Esophagus squamous epithelium (tissue), 5 donors: ENCODE measurements at regions not wholly inside any gene's neighbourhood (a gene's known extent, or its start where the extent isn't known, plus 50 kb on each side); places are given as distances from the start of the nearest gene placed in this dataset.

Experiments used
- DNase-seq: peaks from one replicate; lab custom pipeline; 2025; lab: John Stamatoyannopoulos, UW
- H3K27ac ChIP-seq, 4 donors: fragments of 200-600 bp; sonication (generic); one replicate each; pipeline ENCODE4 v1.5.1; 2016 to 2019; ENCODE audit warnings: mild to moderate bottlenecking in 1 of 4
- H3K27me3 ChIP-seq, 4 donors: fragments of 200-600 bp; sonication (generic); 1 replicate in 3 of 4; 2 replicates in 1 of 4; pipeline versions ENCODE4 v1.5.1 to v1.6.0; 2017 to 2021; ENCODE audit warnings: antibody characterized with exemption in 1 of 4
- H3K36me3 ChIP-seq, 3 donors: fragments of 200-600 bp; sonication (generic); one replicate each; pipeline ENCODE4 v1.5.1; 2016 to 2019
- H3K4me1 ChIP-seq, 3 donors: fragments of 200-600 bp; sonication (generic); one replicate each; pipeline ENCODE4 v1.5.1; 2017 to 2019
- H3K4me3 ChIP-seq, 4 donors: fragments of 200-600 bp; sonication (generic); 1 replicate in 3 of 4; 2 replicates in 1 of 4; pipeline ENCODE4 v1.5.1; 2016 to 2019; ENCODE audit warnings: mild to moderate bottlenecking in 2 of 4, moderate library complexity in 1 of 4
- H3K9me3 ChIP-seq, 3 donors: fragments of 200-600 bp; sonication (generic); one replicate each; pipeline ENCODE4 v1.5.1; 2016 to 2019
- POLR2A ChIP-seq, 4 donors: fragments of 450-650 bp; IDR thresholded peaks; one replicate each; pipeline ENCODE4 v1.6.1; 2017; ENCODE audit warnings: antibody characterized with exemption in 4 of 4, mild to moderate bottlenecking in 4 of 4, moderate library complexity in 3 of 4
- WGBS, 2 donors: methylation state at CpG; one replicate each; pipeline ENCODE4 v1.1.5; 2018; 5-methylcytosine and 5-hydroxymethylcytosine counted together
- intact Hi-C: fragments of 100-400 bp; cut with DNase I; formaldehyde crosslinking; loops from one replicate; pipeline ENCODE4 v1.15.0; 2022
- TF ChIP-seq, protein P1 (sequence below), 6 experiments: fragments of 450-650 bp in 4 of 6; fragments of 200-600 bp in 2 of 6; sonication (generic) in 2 of 6; IDR thresholded peaks; one replicate each; pipeline ENCODE4 v1.5.1; 2016 to 2019; ENCODE audit warnings: antibody characterized with exemption in 6 of 6, mild to moderate bottlenecking in 4 of 6, moderate library complexity in 4 of 6
- donor health status: DM: yes; HTN: yes; CAD: no.

DNA sequence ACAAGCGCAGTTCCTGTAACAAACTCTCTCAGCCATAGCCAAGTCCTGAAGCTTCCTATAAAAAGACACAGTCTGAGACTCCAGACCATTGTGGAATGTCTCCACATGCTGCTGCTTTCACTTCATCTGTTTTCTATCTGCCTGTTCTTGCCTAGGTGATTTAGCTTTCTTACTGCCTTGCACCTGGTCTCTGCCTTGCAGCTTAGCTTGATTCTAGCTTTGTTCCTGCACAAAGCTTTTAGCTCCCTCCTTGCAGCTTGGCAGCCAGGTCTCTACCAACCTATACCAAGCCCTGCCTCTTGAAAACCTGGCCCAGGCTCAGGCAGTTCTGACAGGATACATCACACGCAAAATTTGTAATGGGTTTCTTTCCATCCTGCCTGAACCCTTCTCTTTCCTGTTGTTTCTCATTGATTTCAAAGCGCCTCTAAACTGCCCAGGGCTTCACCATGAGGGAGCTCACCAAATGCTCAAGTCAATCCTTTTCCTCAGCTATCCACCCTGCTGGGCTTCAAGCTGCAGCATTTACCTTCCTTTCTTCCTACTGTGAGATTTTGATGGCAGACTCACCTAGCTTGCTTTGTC lies 941.3 kb upstream of the NXPH2 start:
- no peaks in the 10 kb centered on the region for H3K4me1 ChIP-seq
- 26 to 34% methylated on average over 3 of the region's 3 CpGs for WGBS, 2 donors
- intact Hi-C loops, result no loop called here
- no peak overlapping the region for H3K4me3 ChIP-seq
- H3K36me3 ChIP-seq, result no peaks in the 10 kb centered on the region
- no peaks in the 10 kb centered on the region for H3K27me3 ChIP-seq
- no peak for DNase-seq
- H3K9me3 ChIP-seq, result no peaks in the 10 kb centered on the region
- TF ChIP-seq, protein P1, sequence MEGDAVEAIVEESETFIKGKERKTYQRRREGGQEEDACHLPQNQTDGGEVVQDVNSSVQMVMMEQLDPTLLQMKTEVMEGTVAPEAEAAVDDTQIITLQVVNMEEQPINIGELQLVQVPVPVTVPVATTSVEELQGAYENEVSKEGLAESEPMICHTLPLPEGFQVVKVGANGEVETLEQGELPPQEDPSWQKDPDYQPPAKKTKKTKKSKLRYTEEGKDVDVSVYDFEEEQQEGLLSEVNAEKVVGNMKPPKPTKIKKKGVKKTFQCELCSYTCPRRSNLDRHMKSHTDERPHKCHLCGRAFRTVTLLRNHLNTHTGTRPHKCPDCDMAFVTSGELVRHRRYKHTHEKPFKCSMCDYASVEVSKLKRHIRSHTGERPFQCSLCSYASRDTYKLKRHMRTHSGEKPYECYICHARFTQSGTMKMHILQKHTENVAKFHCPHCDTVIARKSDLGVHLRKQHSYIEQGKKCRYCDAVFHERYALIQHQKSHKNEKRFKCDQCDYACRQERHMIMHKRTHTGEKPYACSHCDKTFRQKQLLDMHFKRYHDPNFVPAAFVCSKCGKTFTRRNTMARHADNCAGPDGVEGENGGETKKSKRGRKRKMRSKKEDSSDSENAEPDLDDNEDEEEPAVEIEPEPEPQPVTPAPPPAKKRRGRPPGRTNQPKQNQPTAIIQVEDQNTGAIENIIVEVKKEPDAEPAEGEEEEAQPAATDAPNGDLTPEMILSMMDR (IDR thresholded peaks at IDR 0.05), result no peak
- no peak for TF ChIP-seq POLR2A (IDR thresholded peaks at IDR 0.05)
- no peak overlapping the region for H3K27ac ChIP-seq

DNA sequence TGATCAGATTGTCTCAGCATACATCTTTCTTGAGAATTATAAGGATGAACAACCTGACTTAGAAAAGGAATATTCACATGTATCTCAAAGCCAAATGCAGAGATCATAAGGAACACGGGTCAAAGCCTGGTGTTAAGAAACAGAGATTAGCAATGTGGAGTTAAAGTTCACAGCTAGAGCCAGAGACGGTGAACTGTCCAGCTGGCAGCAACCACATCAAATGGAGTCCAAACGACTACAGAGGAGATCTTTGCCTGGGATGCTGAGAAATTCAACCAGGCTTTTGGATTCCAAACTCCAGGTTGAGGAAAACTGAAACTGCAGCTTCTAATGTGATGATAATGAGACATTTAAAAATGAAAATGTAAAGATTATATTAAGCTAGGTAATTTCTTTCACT lies 939.9 kb upstream of the NXPH2 start:
- Histone ChIP-seq H3K4me3 (no peak overlapping the region), H3K4me1 (no peaks in the 10 kb centered on the region), H3K9me3 (no peaks in the 10 kb centered on the region), H3K36me3 (no peaks in the 10 kb centered on the region), H3K27ac (no peak overlapping the region), H3K27me3 (no peaks in the 10 kb centered on the region)
- TF ChIP-seq, protein P1 (IDR thresholded peaks at IDR 0.05), result no peak
- no peak for TF ChIP-seq POLR2A (IDR thresholded peaks at IDR 0.05)
- DNase-seq, result no peak
- intact Hi-C loops, result no loop called here
- 22 to 30% methylated on average over 3 of the region's 3 CpGs for WGBS, 2 donors

DNA sequence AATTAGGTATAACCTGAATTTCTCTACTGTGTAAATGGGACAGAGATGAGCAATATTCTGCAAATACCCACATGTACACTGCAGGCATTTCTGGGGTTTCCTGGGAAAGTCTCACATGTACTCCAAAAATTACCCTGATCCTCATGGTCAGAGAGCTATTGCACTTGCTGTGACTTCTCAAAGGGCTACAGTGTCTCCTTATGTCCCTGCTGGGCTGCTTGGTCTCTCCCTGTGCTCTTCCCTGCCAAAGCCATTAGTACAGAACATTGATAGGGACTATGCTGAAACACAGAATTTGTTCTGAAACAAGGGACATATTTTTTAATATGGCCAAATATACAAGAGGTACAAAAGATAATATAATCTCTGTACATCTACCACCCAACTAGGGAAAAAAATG lies 924.4 kb upstream of the NXPH2 start:
- DNase-seq, result no peak
- Histone ChIP-seq H3K27ac (no peak overlapping the region), H3K9me3 (no peaks in the 10 kb centered on the region), H3K4me1 (no peaks in the 10 kb centered on the region), H3K36me3 (no peaks in the 10 kb centered on the region), H3K27me3 (no peaks in the 10 kb centered on the region), H3K4me3 (no peak overlapping the region)
- TF ChIP-seq, protein P1 (IDR thresholded peaks at IDR 0.05), result no peak
- TF ChIP-seq POLR2A (IDR thresholded peaks at IDR 0.05), result no peak
- intact Hi-C loops, result no loop called here

DNA sequence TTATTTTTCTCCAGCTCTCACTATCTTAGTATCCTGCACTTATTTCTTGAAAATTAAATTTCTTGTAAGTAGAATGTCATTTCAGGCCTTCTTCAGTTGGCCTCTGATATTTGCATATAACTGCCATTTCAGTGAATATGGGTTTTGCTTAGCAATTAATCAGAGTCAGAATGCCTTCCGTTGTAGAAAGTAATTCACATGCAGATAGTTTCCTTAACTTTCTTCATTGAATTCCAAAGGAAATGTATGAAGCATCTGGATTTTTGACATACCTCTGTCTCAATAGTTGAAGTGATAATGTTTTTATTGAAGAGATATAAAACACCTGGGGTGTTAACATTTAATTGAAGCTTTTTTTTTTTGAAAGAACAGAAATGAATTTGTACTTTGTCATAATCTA lies 914.1 kb upstream of the NXPH2 start:
- Histone ChIP-seq H3K9me3 (no peaks in the 10 kb centered on the region), H3K4me3 (no peak overlapping the region), H3K4me1 (no peaks in the 10 kb centered on the region), H3K27me3 (no peaks in the 10 kb centered on the region), H3K27ac (no peak overlapping the region), H3K36me3 (no peaks in the 10 kb centered on the region)
- WGBS, 2 donors, result 36 to 50% methylated on average over 1 of the region's 1 CpG
- no peak for DNase-seq
- intact Hi-C loops, result no loop called here
- TF ChIP-seq POLR2A (IDR thresholded peaks at IDR 0.05), result no peak
- TF ChIP-seq, protein P1 (IDR thresholded peaks at IDR 0.05), result no peak

DNA sequence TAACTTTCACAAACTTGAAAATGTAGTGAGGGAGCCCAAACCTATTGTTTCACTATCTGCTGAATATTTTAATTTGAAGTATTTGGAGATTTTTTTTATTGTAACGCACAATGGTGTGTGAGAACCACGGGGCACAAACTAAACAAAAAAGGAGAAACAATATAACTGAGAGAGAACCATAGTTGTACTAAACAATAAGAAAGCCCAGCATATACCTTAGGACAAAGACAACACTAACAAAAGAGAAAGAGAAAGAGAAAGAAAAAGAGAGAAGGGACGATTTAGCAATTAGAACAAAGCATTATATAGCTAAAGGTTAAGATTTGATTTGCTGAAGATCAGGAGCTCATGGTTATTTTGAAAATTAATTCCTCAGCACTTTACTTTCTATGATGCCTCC lies 906.0 kb upstream of the NXPH2 start:
- no peak for DNase-seq
- H3K9me3 ChIP-seq, result no peaks in the 10 kb centered on the region
- WGBS, 2 donors, result 51 to 54% methylated on average over 3 of the region's 3 CpGs

More for the DNA sequence above, 906.0 kb upstream of the NXPH2 start:
- Histone ChIP-seq H3K27me3 (no peaks in the 10 kb centered on the region), H3K4me1 (no peaks in the 10 kb centered on the region), H3K4me3 (no peak overlapping the region), H3K27ac (no peak overlapping the region), H3K36me3 (no peaks in the 10 kb centered on the region)
- intact Hi-C loops, result no loop called here
- TF ChIP-seq, protein P1 (IDR thresholded peaks at IDR 0.05), result no peak
- no peak for TF ChIP-seq POLR2A (IDR thresholded peaks at IDR 0.05)
